Stimulated activated CD4-positive, alpha-beta T cell treated with anti-CD3 and anti-CD28 coated beads, TNF-alpha, amount 100 ng/mL, for 1 hour (primary cell): ENCODE measurements at regions not wholly inside any gene's neighbourhood (a gene's known extent, or its start where the extent isn't known, plus 50 kb on each side); places are given as distances from the start of the nearest gene placed in this dataset.

Source experiments
- DNase-seq, 3 donors: peaks; one replicate each; pipeline ENCODE4 v3.0.0-alpha.2; 2020; ENCODE audit warnings: low read depth in 3 of 3, low spot score in 1 of 3

DNA sequence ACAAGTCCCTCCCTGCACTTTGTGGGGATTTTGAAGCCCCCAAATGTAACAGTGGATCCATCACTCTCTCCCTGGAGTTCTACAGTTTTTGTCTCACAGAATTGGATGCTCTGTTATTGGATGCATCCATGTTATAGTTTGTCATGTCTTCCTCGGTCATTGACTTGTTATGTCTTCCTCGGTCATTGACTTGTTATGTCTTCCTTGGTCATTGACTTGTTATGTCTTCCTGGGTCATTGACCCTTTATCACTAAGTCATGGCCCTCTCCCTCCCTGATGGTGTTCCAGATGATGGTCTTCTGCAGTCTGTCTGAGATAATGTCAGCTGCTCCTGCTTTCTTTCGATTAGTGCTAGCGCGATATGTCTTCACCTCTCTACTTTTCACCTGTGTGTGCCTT is 981.5 kb downstream of the BRD1 start:
- DNase-seq: no peak

DNA sequence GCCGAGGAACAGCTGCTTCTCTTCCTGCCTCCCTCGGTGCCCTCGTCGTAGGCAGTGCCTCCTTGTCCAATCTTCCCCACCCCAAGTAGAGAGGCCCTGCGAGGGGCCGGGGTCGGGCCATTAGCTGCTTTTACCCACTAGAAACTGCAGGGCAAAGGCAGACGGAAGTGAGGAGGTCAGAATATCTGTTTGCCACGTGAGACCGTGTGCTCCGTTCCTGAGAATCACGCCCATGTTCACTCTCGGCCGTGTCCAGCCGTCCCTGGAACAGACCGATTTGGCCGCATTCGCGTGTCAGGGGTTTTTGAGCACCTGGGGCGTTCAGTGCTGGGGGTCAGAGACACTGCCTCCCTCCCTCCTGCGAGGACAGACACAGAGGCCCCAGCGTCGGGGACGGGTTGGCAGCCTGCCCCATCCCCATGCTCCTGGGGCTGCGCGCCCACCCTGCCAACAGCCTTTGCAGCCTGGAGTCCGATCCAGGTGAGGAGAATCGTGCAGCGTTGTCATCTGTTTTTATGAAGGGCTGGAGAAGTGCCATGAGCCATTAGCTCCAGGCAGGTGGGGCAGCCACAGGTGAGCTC is 982.2 kb downstream of the BRD1 start:
- DNase-seq: no peak

DNA sequence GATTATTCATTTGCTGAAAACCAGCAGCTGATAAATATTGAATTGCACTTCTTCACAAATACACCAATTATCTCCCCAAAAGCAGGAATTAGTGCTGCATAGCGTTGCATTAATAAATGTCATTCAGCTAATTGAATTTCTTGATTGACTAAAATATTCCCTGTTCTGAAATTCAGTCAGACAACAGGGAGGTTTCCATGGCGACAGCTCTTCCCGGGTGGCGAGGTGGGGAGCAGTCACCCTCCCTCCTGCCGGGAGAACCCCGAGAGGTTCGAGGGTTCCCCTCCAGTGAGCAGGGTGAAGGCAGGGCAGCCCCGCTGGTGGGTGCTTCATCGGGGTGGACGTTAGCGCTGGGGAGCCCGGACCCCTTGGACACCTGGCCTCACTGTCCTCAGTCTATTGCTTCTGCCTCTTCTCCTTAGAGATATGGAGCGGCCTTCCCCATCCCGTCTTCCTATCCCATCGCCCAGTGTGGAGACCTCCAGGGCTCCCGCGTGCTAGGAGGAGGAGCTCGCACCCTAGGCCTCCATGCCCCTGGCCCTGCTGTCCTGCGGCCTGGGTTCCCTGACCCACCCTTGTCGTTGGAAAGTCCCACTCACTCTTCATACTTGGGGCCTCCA is 983.5 kb downstream of the BRD1 start:
- no peak for DNase-seq

DNA sequence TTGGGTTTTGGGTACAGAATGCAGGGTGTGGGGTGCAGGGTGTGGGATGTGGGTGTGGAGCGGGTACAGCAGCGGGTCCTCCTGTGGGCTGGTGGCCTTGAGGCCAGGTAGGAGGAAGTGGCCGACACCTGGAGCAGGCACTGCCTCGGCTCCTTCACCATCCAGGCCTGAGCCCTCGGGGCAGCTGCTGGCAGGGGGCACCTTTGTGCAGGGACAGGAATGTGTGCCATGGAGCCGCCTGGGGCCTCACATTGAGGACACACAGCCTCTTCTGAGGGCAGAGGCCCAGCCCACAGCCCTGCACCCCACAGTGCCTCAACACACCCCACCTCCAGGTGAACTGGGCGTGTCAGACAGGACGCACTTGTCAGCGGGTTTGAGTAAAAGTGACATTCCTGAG is 984.0 kb downstream of the BRD1 start:
- no peak for DNase-seq

DNA sequence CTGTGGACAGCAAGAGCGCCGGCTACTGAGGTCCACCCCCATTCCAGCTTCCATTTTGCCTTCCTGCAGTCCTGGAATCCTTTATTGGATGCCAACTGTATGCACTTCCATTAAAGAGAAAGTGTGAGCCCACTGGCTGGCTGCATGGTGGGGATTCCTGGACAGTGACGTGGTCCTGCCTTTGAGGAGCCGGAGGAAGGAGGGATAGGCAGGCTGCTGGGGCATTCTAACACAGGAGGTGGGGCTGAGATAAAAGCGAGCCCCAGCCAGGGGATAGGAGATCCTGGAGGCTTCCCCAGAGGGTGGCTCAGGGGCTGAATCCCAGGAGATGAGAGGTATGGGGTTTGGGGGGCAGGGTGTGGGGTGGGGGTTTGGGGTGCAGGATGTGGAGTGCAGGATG is 984.7 kb downstream of the BRD1 start:
- no peak for DNase-seq

DNA sequence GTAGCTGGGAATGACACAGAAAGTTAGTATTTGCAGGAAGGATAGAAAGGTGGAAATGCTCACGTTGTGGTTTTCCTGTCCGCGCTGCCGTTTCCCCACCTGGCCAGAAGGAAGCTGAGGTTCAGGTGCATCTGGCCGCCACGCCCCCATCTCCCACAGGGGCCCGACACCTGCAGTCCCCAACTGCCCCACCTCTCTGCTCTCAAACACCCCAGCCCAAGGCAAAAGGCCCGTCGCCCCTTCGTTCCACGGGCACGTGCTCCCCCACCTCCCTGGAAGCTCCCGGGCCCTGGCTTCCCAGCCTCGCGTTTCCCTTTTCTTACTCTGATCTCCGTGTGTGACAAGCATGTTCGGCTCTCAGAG is 985.1 kb downstream of the BRD1 start:
- DNase-seq: no peak

DNA sequence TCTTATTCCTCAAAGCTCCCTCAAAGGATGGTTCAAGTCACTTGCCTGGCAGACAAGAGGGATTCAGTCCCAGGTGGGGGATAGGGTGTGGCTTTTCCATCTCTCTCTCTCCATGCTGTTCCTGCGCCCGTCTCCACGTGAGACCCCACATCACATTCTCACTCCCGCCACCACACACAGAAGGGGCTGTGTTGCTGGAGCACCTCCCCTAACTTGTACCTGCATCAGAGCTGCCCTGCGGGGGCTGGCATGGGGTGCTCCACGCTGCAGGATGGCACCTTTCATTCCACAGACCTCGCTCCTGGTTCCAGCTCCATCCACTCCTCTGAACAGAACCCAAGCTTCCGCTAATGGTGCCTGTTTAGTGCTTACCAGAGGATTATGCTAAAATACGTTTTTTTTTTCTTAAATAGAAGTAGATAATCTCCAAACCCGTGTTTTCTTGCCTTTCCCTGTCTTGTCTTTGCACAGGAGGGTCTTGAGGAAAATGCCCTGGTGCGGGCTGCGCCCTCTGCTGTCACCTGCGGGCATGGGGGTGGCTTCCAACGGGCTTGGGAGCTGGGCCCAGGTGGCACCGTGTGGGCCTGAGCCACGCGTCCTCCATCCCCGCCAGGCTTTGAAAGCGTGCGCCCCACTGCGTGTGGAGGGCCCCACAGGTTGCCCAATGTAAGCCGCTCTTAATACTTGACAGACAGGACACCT is 985.6 kb downstream of the BRD1 start:
- DNase-seq: no peak

DNA sequence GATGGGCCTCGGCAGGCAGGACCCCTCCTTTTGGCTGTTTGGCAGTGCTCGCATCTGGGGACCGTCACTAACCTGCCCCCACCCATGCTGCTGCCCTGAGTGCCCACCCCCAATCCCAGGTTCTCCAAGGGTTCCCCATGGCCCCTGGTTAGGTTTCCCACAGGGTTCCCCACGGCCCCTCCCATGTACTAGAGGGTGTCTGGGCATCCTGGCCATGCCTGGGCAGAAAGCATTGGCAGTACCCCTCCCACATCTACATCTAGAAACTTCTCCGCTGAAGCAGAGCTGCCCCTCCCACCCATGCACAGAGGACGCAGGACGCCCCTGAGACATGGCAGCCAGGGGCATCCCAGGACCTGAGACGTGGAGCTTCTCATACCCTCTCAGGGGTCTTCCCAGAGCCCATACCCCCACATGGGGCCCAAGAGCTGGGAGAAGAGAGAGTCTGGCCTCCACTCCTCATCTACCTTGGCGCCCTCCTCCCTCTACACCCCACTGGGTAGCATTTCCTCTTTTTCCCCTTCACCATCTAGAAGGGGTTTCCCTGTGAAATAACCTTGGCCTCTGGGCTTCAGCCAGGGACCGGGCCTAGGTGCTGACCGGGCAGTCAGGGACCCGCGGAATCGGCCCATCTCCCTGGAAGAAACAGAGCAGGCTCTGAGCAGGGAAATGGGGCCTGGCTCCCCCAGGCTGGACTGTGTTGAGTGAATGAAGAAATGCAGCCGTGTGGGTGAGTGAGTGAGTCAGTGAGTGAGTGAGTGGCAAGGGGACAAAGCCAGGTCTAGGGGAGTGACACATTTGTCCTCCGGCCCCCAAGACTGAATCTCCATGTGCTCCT is 987.3 kb downstream of the BRD1 start:
- no peak for DNase-seq

DNA sequence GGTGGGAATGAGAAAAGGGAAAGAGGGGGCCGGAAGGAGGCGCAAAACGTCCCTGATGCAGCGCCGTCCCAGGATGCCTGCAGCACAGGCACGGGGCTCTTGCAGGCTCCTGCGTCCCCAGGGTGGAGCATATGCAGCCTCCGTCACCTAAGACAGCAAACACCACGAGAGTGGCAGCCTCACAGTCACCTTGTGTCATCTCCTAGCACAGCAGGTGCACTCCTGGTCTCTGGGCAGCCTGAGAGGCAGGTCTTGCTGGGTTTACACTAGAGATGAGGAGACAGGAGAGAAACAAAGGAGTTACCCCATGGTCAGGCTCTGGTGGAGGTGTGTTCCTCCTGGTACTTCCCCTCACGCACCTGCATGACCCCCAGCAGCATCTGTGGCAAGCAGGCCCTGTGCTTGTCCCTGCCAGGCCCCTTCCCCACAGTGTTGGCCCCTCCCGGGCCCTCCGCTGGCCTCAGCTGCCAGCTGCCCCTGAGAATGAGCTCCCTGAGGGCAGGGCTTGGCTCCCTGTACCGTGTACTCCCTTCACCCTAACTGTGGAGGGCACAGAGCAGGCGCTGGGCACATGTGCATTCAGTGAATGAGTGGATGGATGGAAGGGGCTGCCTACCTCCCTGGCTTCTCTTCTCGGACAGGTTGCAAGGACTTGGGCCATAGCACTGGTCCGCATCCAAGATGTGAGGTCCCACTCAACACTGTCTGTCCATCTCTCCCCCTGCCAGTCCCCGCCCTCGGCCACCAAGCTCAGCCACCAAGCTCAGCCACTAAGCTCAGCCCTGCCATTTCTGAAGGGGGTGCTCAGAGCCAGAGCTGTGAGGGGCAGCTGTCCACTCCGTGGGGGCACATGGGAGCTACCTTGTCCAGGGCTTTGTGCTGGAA is 988.6 kb downstream of the BRD1 start:
- DNase-seq: no peak

DNA sequence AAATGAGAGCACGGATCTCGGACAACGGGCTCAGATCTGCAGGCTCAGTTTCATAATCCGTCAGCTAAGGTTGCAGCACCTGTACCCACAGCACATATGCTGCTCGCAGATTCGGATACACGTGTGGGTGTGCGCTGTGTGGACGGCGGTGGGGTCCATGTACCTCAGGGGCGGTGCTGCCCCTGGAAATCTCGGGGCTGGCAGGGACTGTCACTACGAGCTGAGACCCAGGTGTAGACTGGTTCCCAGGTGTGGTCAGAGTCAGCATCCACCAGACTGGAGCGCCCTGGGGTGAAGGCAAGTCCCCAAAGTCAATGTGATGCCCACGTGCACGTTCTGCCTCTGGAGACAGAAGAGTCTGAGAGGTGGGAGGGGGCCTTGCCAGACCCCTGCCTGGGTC is 989.3 kb downstream of the BRD1 start:
- DNase-seq: no peak

DNA sequence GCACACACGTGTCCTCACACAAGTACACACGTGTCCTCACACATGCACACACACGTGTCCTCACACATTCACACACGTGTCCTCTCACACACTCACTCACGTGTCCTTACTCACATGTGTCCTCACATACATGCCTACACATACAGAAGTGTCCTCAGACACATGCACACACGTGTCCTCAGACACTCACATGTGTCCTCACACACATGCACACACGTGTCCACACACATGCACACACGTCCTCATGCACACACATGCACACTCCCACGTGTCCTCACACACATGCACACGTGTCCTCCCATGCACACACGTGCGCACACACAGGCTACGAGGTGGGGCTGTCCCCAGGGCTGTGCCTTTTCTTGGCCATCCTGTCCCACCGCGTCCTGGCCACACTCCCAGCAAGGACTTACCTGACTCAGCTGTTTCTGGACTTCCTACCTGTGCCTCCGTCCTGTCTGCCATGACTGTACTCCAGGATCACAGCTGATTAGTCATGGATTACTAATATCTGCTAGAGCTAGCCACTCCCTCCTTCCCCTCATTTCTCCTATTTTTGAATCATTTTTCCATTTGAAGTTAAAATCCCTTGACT is 990.2 kb downstream of the BRD1 start:
- DNase-seq: no peak

DNA sequence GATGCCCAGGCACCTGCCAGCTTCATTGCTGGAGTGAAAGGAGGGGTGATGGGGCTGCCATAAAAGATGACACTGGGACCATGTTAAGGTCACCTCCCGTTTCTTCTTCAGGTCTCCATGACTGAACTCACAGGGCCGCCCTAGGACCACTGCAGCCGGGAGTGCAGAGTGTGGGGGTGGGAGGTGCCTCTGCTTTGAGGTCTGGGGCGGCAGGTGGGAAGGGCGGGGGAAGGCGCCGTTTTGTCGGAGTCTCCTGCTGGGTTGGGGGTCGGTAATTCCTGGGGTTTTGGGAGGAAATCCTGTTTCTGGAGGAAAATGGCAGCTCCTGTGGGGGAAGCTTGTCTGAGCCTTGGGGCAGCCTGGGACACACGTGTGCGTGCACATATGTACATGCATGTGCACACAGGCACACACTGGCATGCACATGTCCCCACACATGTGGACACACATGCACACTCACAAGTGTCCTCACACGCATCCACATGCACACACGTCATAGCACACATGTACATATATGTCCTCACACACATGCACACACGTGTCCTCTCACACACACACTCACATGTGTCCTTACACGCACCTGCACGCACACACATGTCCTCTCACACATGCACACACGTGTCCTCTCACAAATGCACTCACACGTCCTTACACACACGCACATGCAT is 990.9 kb downstream of the BRD1 start:
- no peak for DNase-seq

DNA sequence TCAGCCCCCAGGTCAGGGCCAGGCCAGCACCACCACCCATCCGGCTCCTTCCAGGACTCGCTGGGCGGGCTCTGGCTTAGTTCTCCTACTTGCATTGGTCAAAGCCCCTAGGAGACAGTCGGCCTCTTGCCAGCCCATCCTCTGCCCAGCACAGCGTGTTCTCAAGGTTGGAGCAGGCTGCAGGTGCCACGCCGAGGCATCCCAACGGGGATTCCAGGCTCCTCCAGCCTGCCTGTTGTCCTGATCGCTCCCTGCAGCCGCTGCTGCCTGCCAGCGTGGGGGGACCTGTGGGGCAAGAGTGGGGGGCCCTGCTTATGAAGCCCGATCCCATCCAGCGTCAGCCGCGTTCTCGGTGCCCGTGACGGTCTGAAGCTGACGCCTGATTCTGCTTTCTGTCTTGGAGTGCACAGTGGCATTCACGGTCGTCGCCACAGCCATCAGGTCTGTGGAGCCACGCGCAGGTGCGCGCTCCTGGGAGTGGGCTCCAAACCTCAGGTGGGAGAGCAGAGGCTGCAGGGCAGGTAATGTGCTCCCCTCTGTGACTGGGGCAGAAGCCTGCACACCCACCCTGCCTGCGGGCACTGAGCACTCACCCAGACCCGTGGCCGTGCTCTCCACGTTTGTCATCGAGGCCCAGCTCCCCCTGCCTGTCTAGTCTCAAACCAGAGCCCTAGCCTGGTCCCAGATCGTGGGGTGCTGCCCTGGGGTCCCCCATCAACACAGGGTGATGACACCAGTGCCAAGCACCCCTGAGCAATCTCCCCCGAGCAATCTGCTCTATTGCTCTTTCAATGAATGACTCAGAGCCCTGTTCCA is 991.6 kb downstream of the BRD1 start:
- no peak for DNase-seq

DNA sequence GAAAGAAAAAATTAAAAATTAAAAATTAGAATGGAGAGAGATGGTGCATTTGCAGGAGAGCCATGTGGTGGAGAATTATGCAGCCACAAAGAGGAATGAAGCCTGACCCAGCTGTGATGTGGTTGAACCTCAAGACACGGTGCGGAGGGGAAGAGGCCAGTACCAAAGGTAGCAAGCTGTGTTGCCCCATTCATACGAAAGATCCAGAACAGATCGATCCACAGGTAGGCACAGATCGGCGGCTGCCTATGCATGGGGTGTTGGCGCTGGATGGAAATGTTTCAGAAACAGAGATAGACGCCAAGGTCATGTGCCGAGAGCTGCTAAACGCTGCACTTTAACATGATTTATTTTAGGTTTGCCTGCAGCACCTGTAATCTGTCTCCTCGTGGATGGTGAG is 992.3 kb downstream of the BRD1 start:
- no peak for DNase-seq

DNA sequence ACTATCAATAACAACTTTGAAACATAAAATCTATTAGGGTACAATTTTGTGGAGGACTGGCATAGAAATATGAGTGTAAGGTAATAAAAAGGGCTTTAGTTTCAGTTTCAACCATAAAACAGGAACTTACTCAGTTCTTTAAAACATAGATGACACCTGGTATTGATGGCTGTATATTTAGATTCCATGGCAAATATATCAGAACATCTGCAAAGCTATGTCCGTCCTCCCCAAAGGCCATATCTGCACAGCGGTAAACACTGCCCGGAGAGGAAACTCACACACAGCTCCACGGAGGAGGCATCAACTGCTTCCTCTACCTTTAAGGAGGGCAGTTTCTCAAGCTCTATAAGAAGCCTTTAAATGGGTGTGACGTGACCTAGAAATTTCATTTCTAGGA is 993.3 kb downstream of the BRD1 start:
- DNase-seq: no peak

DNA sequence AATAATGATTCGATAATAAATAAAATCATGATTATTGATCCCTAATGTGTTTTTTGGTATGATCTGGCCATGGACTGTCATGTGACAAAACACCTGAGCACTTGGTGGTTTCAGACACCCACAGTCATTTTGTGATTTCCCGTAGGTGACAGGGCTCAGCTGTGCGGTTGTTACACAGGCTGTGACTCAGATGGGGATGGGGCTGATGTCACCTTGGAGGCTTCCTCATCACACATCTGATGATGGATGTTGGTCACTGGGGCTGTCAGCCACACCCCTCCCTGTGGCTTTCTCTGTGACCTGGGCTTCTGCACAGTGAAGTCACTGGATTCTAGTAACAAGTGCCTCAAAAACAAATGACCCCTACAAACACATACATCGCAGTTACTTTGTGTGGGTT is 995.1 kb downstream of the BRD1 start:
- DNase-seq: no peak

DNA sequence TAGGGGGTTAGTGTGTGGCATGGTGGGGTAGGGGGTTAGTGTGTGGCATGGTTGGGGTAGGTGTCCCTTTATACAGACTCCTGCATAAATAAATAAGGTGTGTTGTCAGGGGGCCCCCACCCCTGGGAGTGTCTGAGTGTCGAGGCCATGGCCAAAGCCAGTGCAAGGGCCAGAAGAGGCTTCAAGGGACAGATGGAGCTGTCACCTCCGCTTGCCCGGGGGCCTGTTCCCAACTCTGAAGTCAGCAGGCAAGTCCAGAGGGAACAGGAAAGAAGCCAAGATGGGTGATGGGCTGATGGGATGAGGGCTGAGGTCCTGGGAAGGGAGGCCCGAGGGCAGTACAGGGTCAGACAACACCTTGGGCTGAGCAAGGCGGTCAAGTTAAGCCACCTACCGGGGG is 997.8 kb downstream of the BRD1 start:
- DNase-seq: no peak

DNA sequence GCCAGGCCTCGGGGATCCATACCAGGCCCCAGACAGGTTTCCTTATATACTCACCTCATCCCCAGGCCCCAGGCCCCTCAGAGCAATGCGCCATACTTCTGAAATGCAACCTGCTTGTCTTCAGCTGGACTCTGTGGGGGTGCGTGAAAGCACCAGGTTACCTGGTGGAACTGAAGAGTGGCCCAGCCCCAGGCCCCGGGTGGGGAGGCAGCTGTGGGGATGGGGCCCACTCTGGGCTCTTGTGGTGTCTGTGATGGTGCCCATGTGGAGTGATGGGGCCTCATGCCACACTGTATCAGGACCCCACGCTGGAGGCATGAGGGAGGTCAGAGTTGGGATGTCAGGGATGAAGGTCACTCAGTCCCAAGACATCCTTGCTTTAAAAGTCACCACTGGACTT is 999.0 kb downstream of the BRD1 start:
- DNase-seq: no peak

DNA sequence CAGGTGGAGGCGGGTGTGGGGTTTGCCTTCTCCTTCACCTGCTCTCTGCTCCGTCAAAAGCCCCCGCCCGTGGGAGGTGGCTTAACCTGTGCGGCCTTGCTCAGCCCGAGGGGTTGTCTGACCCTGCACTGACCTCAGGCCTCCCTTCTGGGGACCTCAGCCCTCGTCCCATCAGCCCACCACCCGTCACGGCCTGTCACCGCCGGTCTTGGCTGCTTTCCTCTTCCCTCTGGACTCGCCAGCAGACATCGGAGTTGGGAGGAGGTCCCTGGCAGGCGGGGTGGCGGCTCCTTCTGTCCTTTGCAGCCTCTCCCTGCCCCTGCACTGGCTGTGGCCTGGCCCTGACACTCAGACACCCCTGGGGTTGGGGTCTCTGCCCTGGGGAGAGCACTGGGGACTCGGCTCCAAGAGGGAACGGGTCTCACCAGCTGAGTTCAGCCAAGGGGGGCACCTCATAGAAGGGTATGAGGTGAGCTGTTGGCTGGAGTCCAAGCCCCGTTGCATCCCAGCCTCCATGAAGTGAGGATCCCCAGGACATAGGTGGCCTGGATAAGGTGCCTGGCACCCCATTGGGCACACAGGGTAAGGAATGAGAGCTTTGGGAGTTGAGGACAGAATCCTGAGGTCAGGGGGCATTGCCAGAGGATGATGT is 999.6 kb downstream of the BRD1 start:
- DNase-seq: no peak
